ENCODE measurements at regions not wholly inside any gene's neighbourhood (a gene's known extent, or its start where the extent isn't known, plus 50 kb on each side); places are given as distances from the start of the nearest gene placed in this dataset.

- Histone ChIP-seq H3K9ac (replicated peaks in 1 of 4; ENCODE audit: extremely low read depth in 1 of 4, low read depth in 3 of 4, low read length in 3 of 4) (no peak overlapping the region), H4K20me1 (replicated peaks in 1 of 2; ENCODE audit: control insufficient read depth in 1 of 2, insufficient read depth in 2 of 2, low read length in 2 of 2) (no peaks in the 10 kb centered on the region), H4K8ac (ENCODE audit: extremely low read depth, insufficient read depth, low read length) (no peak overlapping the region), H3K36me3 (ENCODE audit: control insufficient read depth in 2 of 4, insufficient read depth in 4 of 4, low read length in 3 of 4) (no peaks in the 10 kb centered on the region), H3K14ac (ENCODE audit: insufficient read length) (no peak overlapping the region), H2AFZ (ENCODE audit: low read length) (no peak overlapping the region; the same call in 1 of the 2 replicates), H3K56ac (replicated peaks; ENCODE audit: insufficient read length, low read depth, low read length) (no peak overlapping the region), H2BK5ac (ENCODE audit: low read depth, low read length) (peak overlapping the region; percentile 49; the same call in 1 of the 2 replicates), H3K23me2 (ENCODE audit: low read depth, low read length) (no peaks in the 10 kb centered on the region), H2AK5ac (ENCODE audit: low read depth, low read length) (0 out of 2 replicates have a peak overlapping the region, but pooled peaks have one; percentile 28), H3K23ac (ENCODE audit: insufficient read length) (no peak overlapping the region), H2BK120ac (replicated peaks; ENCODE audit: low read depth, low read length) (no peak overlapping the region), H3K79me1 (ENCODE audit: low read depth, low read length) (no peaks in the 10 kb centered on the region), H2BK20ac (ENCODE audit: low read length) (0 out of 2 replicates have a peak overlapping the region, but pooled peaks have one; percentile 66), H3K4ac (replicated peaks; ENCODE audit: insufficient read length, low read depth, low read length) (no peak overlapping the region), H3K79me2 (ENCODE audit: control insufficient read depth in 1 of 2, insufficient read depth in 2 of 2, low read length in 2 of 2) (no peaks in the 10 kb centered on the region), H3K4me3 (ENCODE audit: extremely low read depth in 1 of 4, insufficient read depth in 2 of 4, low read depth in 3 of 4, low read length in 4 of 4) (no peak overlapping the region), H3K18ac (ENCODE audit: extremely low read depth, low read length) (no peak overlapping the region), H3K9me3 (ENCODE audit: insufficient read depth in 2 of 2, low read depth in 1 of 2, low read length in 1 of 2) (no peaks in the 10 kb centered on the region), H3K4me1 (replicated peaks in 1 of 4; ENCODE audit: control insufficient read depth in 3 of 4, insufficient read depth in 4 of 4, low read length in 3 of 4) (peaks cover 3 to 11% (median 10%) of the 10 kb centered on the region in 4 experiments), H2BK15ac (ENCODE audit: low read length) (no peak overlapping the region), H4K5ac (ENCODE audit: insufficient read length, low read depth, low read length) (no peak overlapping the region), H3K4me2 (ENCODE audit: insufficient read depth in 1 of 2, low read depth in 2 of 2, low read length in 2 of 2) (no peak overlapping the region), H2BK12ac (ENCODE audit: low read depth, low read length) (peak overlapping the region; percentile 60; the same call in 1 of the 2 replicates), H4K91ac (replicated peaks; ENCODE audit: insufficient read length, low read length) (no peak overlapping the region), H3K27me3 (replicated peaks in 1 of 4; ENCODE audit: control insufficient read depth in 3 of 4, extremely low read depth in 1 of 4, insufficient read depth in 3 of 4, low read length in 3 of 4) (no peaks in the 10 kb centered on the region), H3K27ac (ENCODE audit: low read depth, low read length) (no peak overlapping the region)
- CTCF ChIA-PET (ENCODE audit: partially characterized antibody) = interaction anchor here (0.8 to 1.9 kb wide), 13 partner anchors 10 to 278 kb away, joined by 3 to 6 read pairs (median 4); no protein-coding TSS in a partner anchor
- POLR2A ChIA-PET (ENCODE audit: partially characterized antibody) = interaction anchor here (0.6 to 1.2 kb wide), 3 partner anchors 10 to 1252 kb away, joined by 3 read pairs; no protein-coding TSS in a partner anchor
- FAIRE-seq (no peak), DNase-seq (ENCODE audit: low read depth in 1 of 2, low spot score in 2 of 2) (no peak)
- WGBS, 2 experiments (ENCODE audit: extremely low coverage in 1 of 2, insufficient coverage in 1 of 2, insufficient read length in 1 of 2, insufficient replicate concordance in 2 of 2, low coverage in 1 of 2, low lambda C conversion rate in 2 of 2, missing lambda C conversion rate in 1 of 2) = 83% methylated on average over 13 of the region's 13 CpGs; no CpG with 5 or more reads in 1 of the 2 experiments
- TF ChIP-seq, protein P1, sequence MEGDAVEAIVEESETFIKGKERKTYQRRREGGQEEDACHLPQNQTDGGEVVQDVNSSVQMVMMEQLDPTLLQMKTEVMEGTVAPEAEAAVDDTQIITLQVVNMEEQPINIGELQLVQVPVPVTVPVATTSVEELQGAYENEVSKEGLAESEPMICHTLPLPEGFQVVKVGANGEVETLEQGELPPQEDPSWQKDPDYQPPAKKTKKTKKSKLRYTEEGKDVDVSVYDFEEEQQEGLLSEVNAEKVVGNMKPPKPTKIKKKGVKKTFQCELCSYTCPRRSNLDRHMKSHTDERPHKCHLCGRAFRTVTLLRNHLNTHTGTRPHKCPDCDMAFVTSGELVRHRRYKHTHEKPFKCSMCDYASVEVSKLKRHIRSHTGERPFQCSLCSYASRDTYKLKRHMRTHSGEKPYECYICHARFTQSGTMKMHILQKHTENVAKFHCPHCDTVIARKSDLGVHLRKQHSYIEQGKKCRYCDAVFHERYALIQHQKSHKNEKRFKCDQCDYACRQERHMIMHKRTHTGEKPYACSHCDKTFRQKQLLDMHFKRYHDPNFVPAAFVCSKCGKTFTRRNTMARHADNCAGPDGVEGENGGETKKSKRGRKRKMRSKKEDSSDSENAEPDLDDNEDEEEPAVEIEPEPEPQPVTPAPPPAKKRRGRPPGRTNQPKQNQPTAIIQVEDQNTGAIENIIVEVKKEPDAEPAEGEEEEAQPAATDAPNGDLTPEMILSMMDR (IDR thresholded peaks at IDR 0.05; ENCODE audit: control extremely low read depth in 1 of 3, insufficient read depth in 1 of 3, low read depth in 1 of 3, low read length in 3 of 3) = peak; percentile 8 to 44 (median 23); a peak in 2 of 4 replicates
- TF ChIP-seq SRF (IDR thresholded peaks at IDR 0.05; ENCODE audit: low read depth, low read length) (no peak), MAFK (IDR thresholded peaks at IDR 0.05; ENCODE audit: low read depth, low read length) (no peak), SIX5 (IDR thresholded peaks at IDR 0.05; ENCODE audit: low read depth, low read length) (no peak), RAD21 (IDR thresholded peaks at IDR 0.05 in 1 of 2, conservative IDR thresholded peaks at IDR 0.05 in 1 of 2; ENCODE audit: low read depth in 2 of 2, low read length in 2 of 2) (peak; percentile 58 to 63), CEBPB (IDR thresholded peaks at IDR 0.05; ENCODE audit: low read depth, low read length) (no peak), JUND (IDR thresholded peaks at IDR 0.05; ENCODE audit: low read length) (no peak), SIRT6 (IDR thresholded peaks at IDR 0.05; ENCODE audit: low read length) (no peak), TCF12 (IDR thresholded peaks at IDR 0.05; ENCODE audit: low read depth, low read length) (no peak), GTF2F1 (IDR thresholded peaks at IDR 0.05; ENCODE audit: borderline replicate concordance, low read depth, low read length) (no peak)
Measured at GRCh38 chr17:77815127-77815905, 143.2 kb upstream of the TNRC6C start.
